Posterior vena cava (tissue), 2 donors: ENCODE measurements at regions not wholly inside any gene's neighbourhood (a gene's known extent, or its start where the extent isn't known, plus 50 kb on each side); places are given as distances from the start of the nearest gene placed in this dataset.
A peak's percentile ranks its signal among the peaks of the same experiment; 100 is the strongest.
"Not testable (repeated sequence)": the region's sequence is repeated elsewhere in the genome, so short reads cannot be mapped to it uniquely, and the experiment has no call there.

Source experiments
- DNase-seq: peaks from one replicate; pipeline ENCODE4 v3.0.0-alpha.2; 2020; ENCODE audit warnings: low spot score
- intact Hi-C, 2 donors: fragments of 100-400 bp; cut with DNase I; formaldehyde crosslinking; loops; one replicate each; pipeline versions ENCODE4 v1.14.1 to v1.14.2; 2022 to 2023
- donor health status: DM: yes; HTN: yes; CAD: no.
- donor health status: DM: yes; HTN: yes; CAD: no.

DNA sequence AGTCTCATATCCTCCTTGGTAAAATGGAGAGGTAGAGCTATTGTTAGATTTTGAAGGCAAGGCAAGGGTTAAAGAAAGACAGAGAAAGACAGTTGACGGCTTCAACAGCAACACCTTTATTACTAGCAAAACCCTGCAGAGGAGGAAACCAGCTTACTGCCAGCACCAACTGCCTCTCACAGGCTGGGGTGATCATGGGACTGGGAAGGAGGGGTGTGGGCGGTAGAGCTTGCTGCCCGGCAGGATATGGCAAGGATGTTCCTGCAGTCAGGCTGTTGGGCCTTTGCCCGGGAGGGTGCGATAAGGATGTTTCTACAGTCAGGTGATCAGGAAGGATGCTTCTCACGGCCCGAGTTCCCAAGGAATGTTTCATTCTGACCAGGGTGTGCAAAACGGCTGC is 310.0 kb downstream of the FOXD4L4 start:
- intact Hi-C loops, DNase-seq: not testable (repeated sequence)

- intact Hi-C loops, DNase-seq: not testable (repeated sequence)
Measured at GRCh38 chr9:66049721-66050120, 312.8 kb downstream of the FOXD4L4 start.

DNA sequence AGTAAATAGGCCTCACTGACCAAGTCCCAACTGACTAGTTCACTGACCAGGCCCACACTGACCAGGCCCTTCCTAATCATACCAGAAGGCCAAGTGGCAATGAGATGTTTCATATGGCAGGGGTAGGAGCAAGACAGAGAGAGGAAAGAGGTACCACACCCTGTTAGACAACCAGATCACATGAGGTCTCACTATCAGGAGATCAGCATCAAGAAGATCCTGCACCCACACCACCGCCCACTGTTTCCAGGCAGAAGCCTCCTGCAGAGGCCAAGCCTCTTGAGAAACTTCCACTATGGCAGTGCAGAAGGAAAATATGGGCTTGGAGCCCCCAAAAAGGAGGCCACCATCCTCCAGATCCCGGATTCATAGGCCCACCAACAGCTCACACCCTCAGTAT is 317.8 kb downstream of the FOXD4L4 start:
- intact Hi-C loops, DNase-seq: not testable (repeated sequence)

DNA sequence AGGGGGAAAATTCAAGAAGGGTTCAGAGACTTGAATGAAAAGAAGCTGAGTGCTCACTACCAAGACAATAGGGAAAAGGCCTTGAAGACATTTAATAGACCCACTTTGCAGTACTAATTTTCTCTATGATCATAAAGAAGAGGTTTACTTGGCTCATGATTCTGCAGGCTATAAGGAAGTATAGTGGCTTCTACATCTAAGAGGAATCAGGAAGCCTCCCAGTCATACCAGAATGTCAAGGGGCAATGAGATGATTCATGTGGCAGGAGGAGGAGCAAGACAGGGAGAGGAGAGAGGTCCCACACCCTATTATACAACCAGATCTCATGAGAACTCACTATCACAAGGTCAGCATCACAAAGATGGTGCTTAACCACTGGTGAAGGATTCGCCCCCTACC is 323.7 kb downstream of the FOXD4L4 start:
- DNase-seq, intact Hi-C loops: not testable (repeated sequence)

- DNase-seq, intact Hi-C loops: not testable (repeated sequence)
Measured at GRCh38 chr9:66063822-66064221, 326.9 kb downstream of the FOXD4L4 start.

- intact Hi-C loops, DNase-seq: not testable (repeated sequence)
Measured at GRCh38 chr9:66065735-66066134, 328.8 kb downstream of the FOXD4L4 start.

- intact Hi-C loops, DNase-seq: not testable (repeated sequence)
Measured at GRCh38 chr9:66067231-66067630, 330.3 kb downstream of the FOXD4L4 start.

GRCh38 chr9:66068451-66068989 is 331.6 kb downstream of the FOXD4L4 start:
- DNase-seq, intact Hi-C loops: not testable (repeated sequence)

DNA sequence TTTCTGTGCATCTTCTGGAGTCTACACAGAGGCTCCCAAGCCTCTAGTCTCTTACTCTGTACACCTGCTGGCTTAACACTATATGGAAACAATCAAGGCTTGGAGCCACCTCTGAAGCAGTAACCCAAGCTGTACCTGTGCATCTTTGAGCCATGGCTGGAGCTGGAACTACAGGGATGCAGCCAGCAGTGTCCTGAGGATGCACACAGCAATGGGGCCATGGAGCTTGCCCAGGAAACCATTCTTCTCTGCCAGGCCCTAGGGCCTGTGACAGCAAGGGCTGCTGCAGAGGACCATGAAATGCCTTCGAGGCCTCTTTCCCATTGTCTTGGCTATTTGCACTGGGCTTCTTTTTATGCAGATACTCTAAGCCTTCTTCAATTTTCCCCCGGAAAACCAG is 332.1 kb downstream of the FOXD4L4 start:
- intact Hi-C loops: not testable (repeated sequence)
- DNase-seq: peak; percentile 19

DNA sequence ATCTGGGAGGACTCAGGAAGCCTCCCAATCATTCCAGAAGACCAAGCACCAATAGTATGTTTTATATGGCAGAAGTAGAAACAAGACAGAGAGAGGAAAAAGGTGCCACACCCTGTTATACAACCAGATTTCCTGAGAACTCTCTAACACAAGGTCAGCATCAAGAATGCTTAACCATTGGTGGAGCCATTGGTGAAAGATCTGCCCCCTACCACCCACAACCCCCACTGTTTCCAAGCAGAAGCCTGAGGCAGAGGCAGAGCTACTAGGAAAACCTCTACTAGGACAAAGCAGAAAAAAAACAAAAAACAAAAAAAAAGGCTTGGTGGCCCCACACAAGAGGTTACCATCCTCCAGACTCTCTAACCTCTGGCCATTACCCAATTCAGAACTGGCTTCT is 336.2 kb downstream of the FOXD4L4 start:
- intact Hi-C loops, DNase-seq: not testable (repeated sequence)

DNA sequence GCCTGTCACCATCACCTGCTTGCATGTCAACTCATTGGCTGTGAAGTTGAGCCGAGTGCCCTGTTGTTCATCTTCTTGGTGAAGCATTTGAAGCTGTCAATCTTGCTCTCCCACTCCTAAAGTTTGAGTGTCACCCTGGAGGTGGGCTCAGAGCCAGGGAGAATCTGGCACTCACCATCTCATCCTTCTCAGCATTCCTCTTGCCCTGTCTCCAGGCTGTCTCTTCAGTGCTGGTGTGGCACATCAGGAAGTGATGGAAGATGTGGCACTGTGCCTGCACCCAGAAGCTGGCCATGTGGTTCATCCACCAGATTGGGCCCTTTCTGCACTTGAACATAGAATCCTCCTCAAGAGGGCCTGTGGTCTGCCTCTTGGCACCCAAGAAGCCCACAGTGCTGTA is 345.9 kb downstream of the FOXD4L4 start:
- intact Hi-C loops, DNase-seq: not testable (repeated sequence)
